Ammon's horn (tissue), 1 donor: ENCODE measurements at regions not wholly inside any gene's neighbourhood (a gene's known extent, or its start where the extent isn't known, plus 50 kb on each side); places are given as distances from the start of the nearest gene placed in this dataset.

Experiments
- DNase-seq: peaks from one replicate; pipeline ENCODE4 v3.0.0-alpha.2; 2016; ENCODE audit warnings: low spot score

GRCh38 chr3:46113608-46114007 lies 86.3 kb upstream of the XCR1 start:
- no peak for DNase-seq

DNA sequence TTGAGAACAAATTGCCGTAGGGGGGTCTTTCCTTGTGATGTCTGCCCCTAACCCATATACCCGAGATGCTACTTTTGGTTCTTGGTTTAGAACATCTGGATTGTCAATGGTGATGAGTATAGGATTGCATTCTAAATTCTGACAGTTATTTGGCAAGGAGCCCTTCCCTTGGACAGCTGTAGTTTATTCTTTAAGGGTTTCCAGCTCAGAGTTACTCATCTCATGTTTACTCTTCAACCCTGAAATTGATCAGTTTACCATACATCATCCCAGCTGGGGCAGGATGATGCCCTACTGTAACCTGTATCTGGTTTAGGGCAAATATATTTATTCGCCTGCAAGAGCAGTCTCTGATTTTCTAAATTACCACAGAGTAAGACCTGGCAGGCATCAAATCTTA lies 85.7 kb upstream of the XCR1 start:
- no peak for DNase-seq

GRCh38 chr3:46112296-46112695 lies 85.0 kb upstream of the XCR1 start:
- DNase-seq, result no peak

DNA sequence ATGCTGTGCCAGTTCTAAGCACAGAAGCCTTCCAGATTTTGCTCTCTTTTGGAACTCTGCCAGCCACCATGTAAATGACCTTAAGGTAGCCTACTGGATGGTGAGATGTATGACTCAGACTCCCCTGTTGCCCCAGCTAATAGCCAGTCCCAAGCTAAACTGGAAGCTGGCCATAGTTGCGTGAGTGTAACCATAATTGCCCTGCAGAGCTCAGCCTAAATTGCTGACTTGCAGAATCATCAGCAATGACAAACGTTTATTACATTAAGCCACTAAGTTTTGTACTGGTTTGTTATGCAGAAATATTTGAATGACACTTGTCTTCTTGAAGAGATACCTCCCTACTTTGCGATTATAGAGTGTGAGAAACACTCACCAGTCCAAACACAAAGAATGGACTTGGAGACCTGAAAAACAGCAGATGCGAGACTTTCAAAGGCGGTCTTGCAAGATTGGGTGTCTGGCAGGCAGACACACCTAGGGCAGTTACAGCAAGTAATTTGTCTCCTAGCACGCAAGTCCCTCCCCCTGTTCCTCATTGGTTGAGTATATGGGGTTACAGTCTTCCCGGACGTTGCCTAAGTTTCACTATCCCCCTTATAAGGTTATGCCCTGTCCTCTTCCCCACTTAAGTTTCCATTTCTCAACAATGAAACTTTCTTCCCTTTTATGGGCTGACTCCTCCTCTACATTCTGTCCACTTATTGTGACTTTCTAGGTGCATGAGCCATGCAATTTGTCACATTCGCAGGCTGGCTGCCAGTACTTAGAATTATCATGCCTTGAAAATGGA lies 83.6 kb upstream of the XCR1 start:
- DNase-seq, result peak; percentile 68

DNA sequence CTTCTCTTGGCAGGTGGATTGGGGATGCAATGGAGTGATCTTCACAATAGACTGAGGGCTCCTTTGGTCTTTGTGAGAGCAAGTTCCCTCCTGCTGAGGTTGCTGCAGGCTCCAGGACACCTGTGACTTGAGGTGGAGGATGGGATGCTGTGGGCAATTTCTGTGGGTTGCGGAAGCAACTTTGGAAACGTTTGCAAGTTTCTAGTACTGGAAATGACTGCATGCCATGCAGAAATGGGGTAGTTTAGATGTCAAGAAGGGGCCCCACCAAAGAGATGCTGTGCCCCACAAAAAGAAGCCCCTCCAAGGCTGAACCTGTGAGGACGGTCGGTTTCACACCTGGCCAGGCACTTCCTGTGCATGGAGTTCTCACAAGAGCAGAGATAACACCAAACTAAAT lies 80.4 kb upstream of the XCR1 start:
- DNase-seq, result no peak

DNA sequence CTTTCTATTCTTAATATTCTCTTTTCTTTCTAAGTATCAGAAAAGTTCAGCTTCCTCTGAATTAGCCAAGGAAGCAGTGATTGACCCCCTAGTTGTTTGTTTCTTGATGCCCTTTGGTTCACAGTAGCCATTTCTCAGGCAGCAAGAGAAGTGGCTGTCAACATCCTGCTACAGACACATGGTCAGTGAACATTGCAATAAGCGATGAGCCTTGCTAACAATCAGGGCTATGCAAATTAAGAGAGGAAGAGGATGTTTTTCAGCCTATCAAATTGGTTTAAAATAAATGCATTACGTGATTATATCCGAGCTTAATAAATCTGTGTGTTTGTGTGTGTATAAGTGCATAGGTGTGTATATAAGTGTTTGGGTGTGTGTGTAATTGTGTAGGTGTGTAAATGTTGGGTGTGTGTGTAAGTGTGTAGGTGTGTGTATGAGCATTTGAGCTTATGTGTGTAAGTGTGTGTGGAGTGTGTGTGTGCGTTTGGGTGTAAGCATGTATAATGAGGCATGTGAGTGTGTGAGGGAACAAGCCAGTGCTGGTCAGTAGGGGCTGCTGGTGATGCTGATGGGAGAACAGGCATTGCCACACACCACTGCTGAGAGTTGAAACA lies 78.1 kb upstream of the XCR1 start:
- no peak for DNase-seq

- no peak for DNase-seq
Measured at GRCh38 chr3:46104706-46105105, 77.4 kb upstream of the XCR1 start.

GRCh38 chr3:46102780-46103130 lies 75.5 kb upstream of the XCR1 start:
- no peak for DNase-seq

GRCh38 chr3:46102059-46102779 lies 74.9 kb upstream of the XCR1 start:
- DNase-seq, result no peak

- DNase-seq, result peak; percentile 69
Measured at GRCh38 chr3:46100812-46101211, 73.5 kb upstream of the XCR1 start.

GRCh38 chr3:46098319-46098761 lies 71.1 kb upstream of the XCR1 start:
- DNase-seq, result peak; percentile 44

GRCh38 chr3:46097691-46098241 lies 70.5 kb upstream of the XCR1 start:
- DNase-seq, result no peak

DNA sequence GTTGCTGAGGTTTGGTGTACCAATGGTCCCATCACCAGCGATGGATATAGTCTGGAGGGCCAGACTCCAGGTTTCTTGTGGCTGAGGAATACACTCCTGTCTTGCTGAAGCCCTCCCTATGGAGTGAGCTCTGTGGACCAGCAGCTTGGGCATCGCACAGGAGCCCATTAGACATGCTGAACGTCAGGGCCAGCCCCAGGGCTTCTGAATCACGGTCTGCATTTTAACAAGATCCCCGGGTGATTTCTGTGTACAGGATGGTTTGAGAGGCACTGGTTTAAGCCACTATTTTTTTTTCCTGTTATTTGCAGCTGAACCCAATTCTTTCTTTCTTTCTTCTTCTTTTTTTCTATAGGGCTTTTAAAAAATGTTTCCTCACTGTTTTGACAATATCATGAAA lies 69.5 kb upstream of the XCR1 start:
- no peak for DNase-seq

DNA sequence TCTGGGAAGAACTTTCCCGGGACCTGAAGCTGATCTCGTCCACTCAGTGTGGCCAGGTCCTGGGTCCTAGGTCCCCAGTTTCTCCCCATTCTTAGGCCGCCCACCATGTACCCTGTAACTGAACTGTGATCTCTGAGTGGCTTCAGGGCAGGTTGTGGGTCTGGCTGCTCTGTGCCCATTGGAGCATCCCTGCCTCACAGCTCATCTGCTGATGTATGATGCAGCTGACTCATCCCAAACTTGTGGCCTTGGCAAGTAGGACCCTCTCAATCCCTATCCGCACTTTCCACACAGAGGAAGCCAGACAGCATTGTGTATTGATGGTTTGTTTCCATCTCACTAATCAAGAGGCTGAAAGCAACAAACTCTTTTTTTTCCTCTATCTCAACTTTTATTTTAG lies 69.1 kb upstream of the XCR1 start:
- no peak for DNase-seq

GRCh38 chr3:46095307-46095706 lies 68.0 kb upstream of the XCR1 start:
- DNase-seq, result no peak

GRCh38 chr3:46094506-46094905 lies 67.2 kb upstream of the XCR1 start:
- no peak for DNase-seq

DNA sequence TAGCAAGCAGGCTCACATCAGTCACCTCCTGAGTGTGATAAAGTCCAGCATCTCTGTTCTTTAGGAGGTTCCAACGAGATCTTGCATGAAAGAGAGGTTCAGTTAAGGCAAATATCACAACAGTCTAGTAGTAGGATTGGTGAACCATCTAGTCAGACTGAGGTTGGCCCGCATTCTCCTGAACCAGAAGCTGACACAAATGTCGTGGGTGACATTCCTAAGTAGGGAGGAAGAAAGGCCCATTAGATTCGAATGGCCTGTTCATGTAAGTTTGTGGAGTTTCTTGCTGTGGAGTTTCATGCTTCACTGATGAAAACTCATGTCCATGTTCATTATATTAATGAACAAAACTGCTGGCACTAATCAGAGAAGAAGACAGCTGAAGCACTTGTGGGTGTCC lies 66.7 kb upstream of the XCR1 start:
- no peak for DNase-seq

- DNase-seq, result no peak
Measured at GRCh38 chr3:46093327-46093942, 66.2 kb upstream of the XCR1 start.

- no peak for DNase-seq
Measured at GRCh38 chr3:46092702-46093080, 65.4 kb upstream of the XCR1 start.

GRCh38 chr3:46091741-46092701 lies 64.7 kb upstream of the XCR1 start:
- DNase-seq, result no peak

DNA sequence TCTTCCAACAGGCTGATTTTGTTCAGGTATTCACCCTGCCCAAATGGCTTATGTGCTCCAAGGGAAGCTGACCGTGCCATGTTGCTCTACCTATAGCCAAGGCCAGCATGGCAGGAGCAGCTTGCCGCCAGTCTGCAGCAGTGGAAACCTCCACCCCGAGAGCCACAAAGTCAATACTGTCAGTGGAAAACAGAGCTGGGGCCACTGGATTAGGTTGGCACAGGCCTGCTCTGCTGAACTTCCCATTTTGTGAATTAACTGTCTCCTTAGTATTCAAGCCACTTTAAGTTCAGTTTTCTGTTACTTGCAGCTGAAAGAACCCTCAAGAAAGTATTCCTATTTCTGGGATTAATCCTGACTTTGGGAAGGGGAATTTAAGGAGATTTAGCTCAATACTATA lies 63.8 kb upstream of the XCR1 start:
- no peak for DNase-seq
